ENCODE measurements at regions not wholly inside any gene's neighbourhood (a gene's known extent, or its start where the extent isn't known, plus 50 kb on each side); places are given as distances from the start of the nearest gene placed in this dataset.
"Not testable (repeated sequence)": the region's sequence is repeated elsewhere in the genome, so short reads cannot be mapped to it uniquely, and the experiment has no call there.

- Histone ChIP-seq H3F3A (ENCODE audit: insufficient read depth, low read length) (no peaks in the 10 kb centered on the region), H3K4me3 (ENCODE audit: low read depth, low read length, poor library complexity, severe bottlenecking) (no peak overlapping the region), H3K27me3 (ENCODE audit: insufficient read depth, low read length) (no peaks in the 10 kb centered on the region; the same call in 1 of the 2 replicates), H3K79me2 (ENCODE audit: insufficient read depth, low read length) (no peaks in the 10 kb centered on the region), H3K4me1 (ENCODE audit: insufficient read depth, low read length, severe bottlenecking) (no peaks in the 10 kb centered on the region), H3K9me2 (ENCODE audit: low read depth, low read length) (no peaks in the 10 kb centered on the region), H3K27ac (ENCODE audit: low read depth, low read length, poor library complexity, severe bottlenecking) (no peak overlapping the region), H3K9me3 (ENCODE audit: low read length) (no peaks in the 10 kb centered on the region), H3K36me3 (ENCODE audit: insufficient read depth, low read length) (no peaks in the 10 kb centered on the region), H3K4me2 (ENCODE audit: low read length) (no peak overlapping the region), H4K20me1 (ENCODE audit: insufficient read depth, low read length) (no peaks in the 10 kb centered on the region), H3K9ac (ENCODE audit: low read length) (no peak overlapping the region), H2AFZ (ENCODE audit: low read length) (no peak overlapping the region)
- no peak for TF ChIP-seq EZH2 (IDR thresholded peaks at IDR 0.05; ENCODE audit: borderline replicate concordance, low read length)
Measured at GRCh38 chr12:131464081-131464480, 246.8 kb upstream of the SFSWAP start.

GRCh38 chr12:131466306-131466705 lies 244.6 kb upstream of the SFSWAP start:
- H3F3A ChIP-seq (ENCODE audit: insufficient read depth, low read length) = no peaks in the 10 kb centered on the region
- no peak overlapping the region for H3K27ac ChIP-seq (ENCODE audit: low read depth, low read length, poor library complexity, severe bottlenecking)
- no peaks in the 10 kb centered on the region for H3K4me1 ChIP-seq (ENCODE audit: insufficient read depth, low read length, severe bottlenecking)
- H3K4me2 ChIP-seq (ENCODE audit: low read length) = no peak overlapping the region
- no peaks in the 10 kb centered on the region for H3K36me3 ChIP-seq (ENCODE audit: insufficient read depth, low read length)
- no peaks in the 10 kb centered on the region; the same call in 1 of the 2 replicates for H3K27me3 ChIP-seq (ENCODE audit: insufficient read depth, low read length)
- no peak overlapping the region for H3K4me3 ChIP-seq (ENCODE audit: low read depth, low read length, poor library complexity, severe bottlenecking)
- no peaks in the 10 kb centered on the region for H3K9me2 ChIP-seq (ENCODE audit: low read depth, low read length)
- H4K20me1 ChIP-seq (ENCODE audit: insufficient read depth, low read length) = no peaks in the 10 kb centered on the region
- H3K9ac ChIP-seq (ENCODE audit: low read length) = no peak overlapping the region
- no peaks in the 10 kb centered on the region for H3K9me3 ChIP-seq (ENCODE audit: low read length)
- H3K79me2 ChIP-seq (ENCODE audit: insufficient read depth, low read length) = no peaks in the 10 kb centered on the region
- TF ChIP-seq CTCF (IDR thresholded peaks at IDR 0.05; ENCODE audit: low read length) = no peak
- TF ChIP-seq EZH2 (IDR thresholded peaks at IDR 0.05; ENCODE audit: borderline replicate concordance, low read length) = no peak
- no peak overlapping the region for H2AFZ ChIP-seq (ENCODE audit: low read length)

- Histone ChIP-seq H3K4me3 (ENCODE audit: low read depth, low read length, poor library complexity, severe bottlenecking) (no peak overlapping the region), H3K4me2 (ENCODE audit: low read length) (no peak overlapping the region), H3F3A (ENCODE audit: insufficient read depth, low read length) (no peaks in the 10 kb centered on the region), H3K9me2 (ENCODE audit: low read depth, low read length) (no peaks in the 10 kb centered on the region), H4K20me1 (ENCODE audit: insufficient read depth, low read length) (no peaks in the 10 kb centered on the region), H3K9me3 (ENCODE audit: low read length) (no peaks in the 10 kb centered on the region), H3K9ac (ENCODE audit: low read length) (no peak overlapping the region), H3K36me3 (ENCODE audit: insufficient read depth, low read length) (no peaks in the 10 kb centered on the region), H2AFZ (ENCODE audit: low read length) (no peak overlapping the region), H3K4me1 (ENCODE audit: insufficient read depth, low read length, severe bottlenecking) (no peaks in the 10 kb centered on the region), H3K79me2 (ENCODE audit: insufficient read depth, low read length) (no peaks in the 10 kb centered on the region), H3K27me3 (ENCODE audit: insufficient read depth, low read length) (no peaks in the 10 kb centered on the region; the same call in 1 of the 2 replicates), H3K27ac (ENCODE audit: low read depth, low read length, poor library complexity, severe bottlenecking) (no peak overlapping the region)
- TF ChIP-seq EZH2 (IDR thresholded peaks at IDR 0.05; ENCODE audit: borderline replicate concordance, low read length) = no peak
- no peak for TF ChIP-seq CTCF (IDR thresholded peaks at IDR 0.05; ENCODE audit: low read length)
Measured at GRCh38 chr12:131466932-131467331, 244.0 kb upstream of the SFSWAP start.

GRCh38 chr12:131468206-131468605 lies 242.7 kb upstream of the SFSWAP start:
- Histone ChIP-seq H3K79me2 (ENCODE audit: insufficient read depth, low read length) (no peaks in the 10 kb centered on the region), H2AFZ (ENCODE audit: low read length) (no peak overlapping the region), H4K20me1 (ENCODE audit: insufficient read depth, low read length) (no peaks in the 10 kb centered on the region), H3K4me2 (ENCODE audit: low read length) (no peak overlapping the region), H3K27ac (ENCODE audit: low read depth, low read length, poor library complexity, severe bottlenecking) (no peak overlapping the region), H3K4me1 (ENCODE audit: insufficient read depth, low read length, severe bottlenecking) (no peaks in the 10 kb centered on the region), H3K4me3 (ENCODE audit: low read depth, low read length, poor library complexity, severe bottlenecking) (no peak overlapping the region), H3K36me3 (ENCODE audit: insufficient read depth, low read length) (no peaks in the 10 kb centered on the region), H3K9me2 (ENCODE audit: low read depth, low read length) (no peaks in the 10 kb centered on the region), H3K9me3 (ENCODE audit: low read length) (no peaks in the 10 kb centered on the region), H3F3A (ENCODE audit: insufficient read depth, low read length) (no peaks in the 10 kb centered on the region), H3K27me3 (ENCODE audit: insufficient read depth, low read length) (no peaks in the 10 kb centered on the region; the same call in 1 of the 2 replicates), H3K9ac (ENCODE audit: low read length) (no peak overlapping the region)
- TF ChIP-seq CTCF (IDR thresholded peaks at IDR 0.05; ENCODE audit: low read length) (no peak), EZH2 (IDR thresholded peaks at IDR 0.05; ENCODE audit: borderline replicate concordance, low read length) (no peak)

GRCh38 chr12:131469945-131470344 lies 240.9 kb upstream of the SFSWAP start:
- H3F3A ChIP-seq (ENCODE audit: insufficient read depth, low read length); H2AFZ ChIP-seq (ENCODE audit: low read length); H3K27ac ChIP-seq (ENCODE audit: low read depth, low read length, poor library complexity, severe bottlenecking); H3K27me3 ChIP-seq (ENCODE audit: insufficient read depth, low read length); H4K20me1 ChIP-seq (ENCODE audit: insufficient read depth, low read length); H3K4me3 ChIP-seq (ENCODE audit: low read depth, low read length, poor library complexity, severe bottlenecking); H3K79me2 ChIP-seq (ENCODE audit: insufficient read depth, low read length); H3K9me2 ChIP-seq (ENCODE audit: low read depth, low read length); H3K9me3 ChIP-seq (ENCODE audit: low read length); H3K9ac ChIP-seq (ENCODE audit: low read length); H3K4me2 ChIP-seq (ENCODE audit: low read length); H3K4me1 ChIP-seq (ENCODE audit: insufficient read depth, low read length, severe bottlenecking); H3K36me3 ChIP-seq (ENCODE audit: insufficient read depth, low read length): not testable (repeated sequence)

Data from OCI-LY1 (cell line).